Fibroblast of lung (primary cell): ENCODE measurements at regions not wholly inside any gene's neighbourhood (a gene's known extent, or its start where the extent isn't known, plus 50 kb on each side); places are given as distances from the start of the nearest gene placed in this dataset.

Experiments used
- CTCF ChIP-seq, 2 donors: IDR thresholded peaks in 1 of 2; conservative IDR thresholded peaks in 1 of 2; 1 replicate in 1 of 2; 2 replicates in 1 of 2; pipeline ENCODE4 v1.5.1; 2011 to 2012; ENCODE audit warnings: low read length in 2 of 2, control low read depth in 1 of 2, inconsistent platforms in 1 of 2, low read depth in 1 of 2, mild to moderate bottlenecking in 1 of 2
- EZH2 ChIP-seq: IDR thresholded peaks from 2 replicates; pipeline ENCODE4 v1.5.1; 2012; ENCODE audit warnings: low read length, control low read depth, mild to moderate bottlenecking; ENCODE audit errors: missing control alignments

DNA sequence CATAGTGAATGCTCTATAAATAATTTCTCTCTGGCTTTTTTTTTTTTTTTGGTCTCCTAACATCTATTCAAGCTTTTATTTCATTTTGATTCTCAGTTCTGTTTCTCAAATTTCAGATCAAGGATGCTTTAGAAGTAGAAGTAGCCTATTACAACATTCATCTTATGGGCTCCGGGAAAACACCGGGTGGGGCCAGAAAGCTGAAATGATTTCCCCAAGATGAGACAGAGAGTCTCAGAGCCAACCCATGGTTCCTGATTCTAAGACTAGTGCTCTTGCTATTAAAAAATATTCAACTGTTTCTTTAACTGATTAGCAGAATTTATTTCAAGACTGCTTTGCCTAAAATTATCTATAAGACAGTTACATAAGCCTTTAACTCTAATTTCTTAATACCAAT, 147.2 kb upstream of the CCDC68 start:
- TF ChIP-seq CTCF (conservative IDR thresholded peaks at IDR 0.05 in 1 of 2, IDR thresholded peaks at IDR 0.05 in 1 of 2; ENCODE audit: low read depth in 1 of 2, low read length in 2 of 2) (no peak), EZH2 (no peak)
